ENCODE measurements at regions not wholly inside any gene's neighbourhood (a gene's known extent, or its start where the extent isn't known, plus 50 kb on each side); places are given as distances from the start of the nearest gene placed in this dataset.

DNA sequence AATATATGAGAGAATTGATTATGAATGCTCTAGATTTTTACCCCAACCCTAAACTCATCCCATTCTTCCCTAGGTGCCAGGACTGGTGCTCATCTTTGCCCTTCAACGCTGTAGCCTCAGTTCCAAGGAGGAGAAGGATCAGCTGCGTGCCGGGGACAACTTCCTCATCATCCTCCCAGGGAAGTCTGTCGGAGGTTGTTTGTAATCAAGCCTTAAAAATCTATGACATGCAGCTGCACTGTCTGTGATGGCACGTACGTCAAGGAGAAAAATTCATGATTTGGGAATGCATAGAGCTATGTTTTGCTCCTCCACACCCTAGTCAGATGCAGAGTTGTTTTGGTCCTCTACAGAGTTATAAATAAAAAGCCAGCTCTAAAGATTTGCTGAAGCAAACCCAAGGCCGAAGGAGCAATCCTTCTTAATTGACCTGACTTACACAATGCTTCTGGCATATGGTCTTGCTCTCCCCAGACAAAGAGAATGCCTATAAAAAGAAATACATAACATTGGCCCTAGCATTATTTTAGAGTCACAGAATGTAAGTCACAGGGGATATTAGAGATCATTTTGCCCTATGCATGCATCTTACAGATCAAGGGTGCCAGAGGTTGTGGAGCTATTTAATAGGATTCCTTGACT lies 244.2 kb downstream of the HIVEP2 start:
- DNase-seq (ENCODE audit: low read depth, low spot score): no peak
- H3K27ac ChIP-seq: no peak overlapping the region
